Astrocyte (in vitro differentiated cells and primary cell): ENCODE measurements at regions not wholly inside any gene's neighbourhood (a gene's known extent, or its start where the extent isn't known, plus 50 kb on each side); places are given as distances from the start of the nearest gene placed in this dataset.

Source experiments
- DNase-seq: peaks from one replicate; pipeline ENCODE4 v3.0.0-alpha.2; 2010; ENCODE audit warnings: low read depth
- FAIRE-seq: peaks from 2 replicates; lab custom pipeline; 2011; peaks lifted over from hg19 to GRCh38; lab: Jason Lieb, UNC
- H2AFZ ChIP-seq: 2 replicates; pipeline ENCODE4 v1.6.0; 2012; ENCODE audit warnings: low read depth, low read length, inconsistent platforms
- H3K27ac ChIP-seq: 2 replicates; pipeline ENCODE4 v1.5.1; 2011; ENCODE audit warnings: low read depth, low read length, inconsistent platforms
- H3K27me3 ChIP-seq: 2 replicates; pipeline ENCODE4 v1.6.0; 2011; ENCODE audit warnings: low read length, inconsistent platforms; ENCODE audit not compliant: insufficient read depth
- H3K36me3 ChIP-seq: 2 replicates; pipeline ENCODE4 v1.5.1; 2011; ENCODE audit warnings: low read length, inconsistent platforms; ENCODE audit not compliant: insufficient read depth
- H3K4me1 ChIP-seq: 2 replicates; pipeline ENCODE4 v1.5.1; 2011; ENCODE audit warnings: low read length, inconsistent platforms; ENCODE audit not compliant: insufficient read depth
- H3K4me2 ChIP-seq: 2 replicates; pipeline ENCODE4 v1.6.0; 2012; ENCODE audit warnings: low read length, inconsistent platforms
- H3K4me3 ChIP-seq: 2 replicates; pipeline ENCODE4 v1.5.1; 2011; ENCODE audit warnings: low read depth, mild to moderate bottlenecking, low read length, inconsistent platforms; ENCODE audit not compliant: insufficient read depth
- H3K79me2 ChIP-seq: 2 replicates; pipeline ENCODE4 v1.6.0; 2012; ENCODE audit warnings: mild to moderate bottlenecking, low read length, inconsistent platforms; ENCODE audit not compliant: insufficient read depth
- H3K9ac ChIP-seq: 2 replicates; pipeline ENCODE4 v1.6.0; 2012; ENCODE audit warnings: mild to moderate bottlenecking, low read length, inconsistent platforms
- H3K9me3 ChIP-seq: 2 replicates; pipeline ENCODE4 v1.5.1; 2012; ENCODE audit warnings: low read depth, mild to moderate bottlenecking, low read length, inconsistent platforms; ENCODE audit not compliant: insufficient read depth
- H4K20me1 ChIP-seq: 2 replicates; pipeline ENCODE4 v1.6.0; 2012; ENCODE audit warnings: low read length, inconsistent platforms; ENCODE audit not compliant: insufficient read depth
- H3K27ac Mint-ChIP-seq: one replicate; pipeline ENCODE4 v1.8.0; 2021; ENCODE audit warnings: mild to moderate bottlenecking, mixed read lengths; ENCODE audit not compliant: unreplicated experiment
- H3K27me3 Mint-ChIP-seq: one replicate; pipeline ENCODE4 v1.8.0; 2021; ENCODE audit warnings: low read depth, mixed read lengths; ENCODE audit not compliant: unreplicated experiment
- H3K36me3 Mint-ChIP-seq: one replicate; pipeline ENCODE4 v1.8.0; 2021; ENCODE audit warnings: low read depth, mixed read lengths; ENCODE audit not compliant: unreplicated experiment
- H3K4me1 Mint-ChIP-seq: one replicate; pipeline ENCODE4 v1.8.0; 2021; ENCODE audit warnings: low read depth, mixed read lengths; ENCODE audit not compliant: unreplicated experiment
- H3K4me3 Mint-ChIP-seq: one replicate; pipeline ENCODE4 v1.8.0; 2021; ENCODE audit warnings: mild to moderate bottlenecking, moderate library complexity, mixed read lengths; ENCODE audit not compliant: unreplicated experiment
- H3K9me3 Mint-ChIP-seq: one replicate; pipeline ENCODE4 v1.8.0; 2021; ENCODE audit warnings: mild to moderate bottlenecking, mixed read lengths; ENCODE audit not compliant: unreplicated experiment
- CTCF ChIP-seq: IDR thresholded peaks from 2 replicates; pipeline ENCODE4 v1.5.1; 2011; ENCODE audit warnings: low read depth, mild to moderate bottlenecking, inconsistent platforms, low read length, moderate library complexity; ENCODE audit not compliant: insufficient read depth
- EZH2 ChIP-seq: IDR thresholded peaks from 2 replicates; pipeline ENCODE4 v1.6.1; 2012; ENCODE audit warnings: mild to moderate bottlenecking, low read length, inconsistent platforms; ENCODE audit not compliant: insufficient read depth

- no peaks in the 10 kb centered on the region for H3K36me3 Mint-ChIP-seq
- Histone ChIP-seq H3K4me3 (no peak overlapping the region), H3K4me1 (no peaks in the 10 kb centered on the region)
These were observed 59.1 kb upstream of the ANO5 start for GRCh38 chr11:22133776-22134175.

GRCh38 chr11:22138264-22138663 lies 54.6 kb upstream of the ANO5 start:
- H3K79me2 ChIP-seq: no peaks in the 10 kb centered on the region
- no peak overlapping the region for H2AFZ ChIP-seq
- DNase-seq (no peak), FAIRE-seq (no peak)
- no peaks in the 10 kb centered on the region for H3K27me3 ChIP-seq
- H3K27me3 Mint-ChIP-seq: no peaks in the 10 kb centered on the region
- no peaks in the 10 kb centered on the region for H4K20me1 ChIP-seq
- H3K36me3 Mint-ChIP-seq: no peaks in the 10 kb centered on the region
- no peak overlapping the region for H3K27ac ChIP-seq
- no peak overlapping the region for H3K9ac ChIP-seq
- H3K4me1 ChIP-seq: no peaks in the 10 kb centered on the region
- H3K4me3 ChIP-seq: no peak overlapping the region
- H3K4me1 Mint-ChIP-seq: no peaks in the 10 kb centered on the region
- H3K36me3 ChIP-seq: no peaks in the 10 kb centered on the region
- H3K9me3 ChIP-seq: no peaks in the 10 kb centered on the region
- H3K4me2 ChIP-seq: no peak overlapping the region
- TF ChIP-seq CTCF (no peak), EZH2 (no peak)
- H3K4me3 Mint-ChIP-seq: no peak overlapping the region
- H3K9me3 Mint-ChIP-seq: no peaks in the 10 kb centered on the region
- no peak overlapping the region for H3K27ac Mint-ChIP-seq

More at GRCh38 chr11:22133776-22134175, 59.1 kb upstream of the ANO5 start:
- no peak overlapping the region for H3K4me2 ChIP-seq
- TF ChIP-seq CTCF (no peak), EZH2 (no peak)
- H3K79me2 ChIP-seq: no peaks in the 10 kb centered on the region
- H3K9me3 Mint-ChIP-seq: peaks cover 2% of the 10 kb centered on the region
- H3K27ac ChIP-seq: no peak overlapping the region
- H3K36me3 ChIP-seq: no peaks in the 10 kb centered on the region
- no peak overlapping the region for H3K27ac Mint-ChIP-seq
- no peak overlapping the region for H3K4me3 Mint-ChIP-seq
- no peak for FAIRE-seq
- H3K27me3 Mint-ChIP-seq: no peaks in the 10 kb centered on the region
- H4K20me1 ChIP-seq: no peaks in the 10 kb centered on the region
- no peak for DNase-seq
- H3K4me1 Mint-ChIP-seq: no peaks in the 10 kb centered on the region
- H3K9me3 ChIP-seq: no peaks in the 10 kb centered on the region
- H3K27me3 ChIP-seq: no peaks in the 10 kb centered on the region
- no peak overlapping the region for H3K9ac ChIP-seq
- H2AFZ ChIP-seq: no peak overlapping the region
